Gastroesophageal sphincter (tissue), 4 donors: ENCODE measurements at regions not wholly inside any gene's neighbourhood (a gene's known extent, or its start where the extent isn't known, plus 50 kb on each side); places are given as distances from the start of the nearest gene placed in this dataset.

ENCODE experiments used
- ATAC-seq: fragments of 150-250 bp; one replicate; pipeline ENCODE4 v1.9.1; 2016; ENCODE audit warnings: mild to moderate bottlenecking, moderate library complexity
- H3K27ac ChIP-seq, 4 donors: fragments of 200-600 bp; sonication (generic) in 3 of 4; 1 replicate in 3 of 4; 2 replicates in 1 of 4; pipeline ENCODE4 v1.5.1; 2016 to 2019
- H3K27me3 ChIP-seq: fragments of 200-600 bp; sonication (generic); one replicate; pipeline ENCODE4 v1.5.1; 2019
- H3K36me3 ChIP-seq, 2 donors: fragments of 200-600 bp; sonication (generic); one replicate each; pipeline ENCODE4 v1.5.1; 2019; ENCODE audit warnings: control low read depth in 1 of 2
- H3K4me1 ChIP-seq, 3 donors: fragments of 200-600 bp; sonication (generic); 1 replicate in 2 of 3; 2 replicates in 1 of 3; pipeline ENCODE4 v1.5.1; 2016 to 2019; ENCODE audit warnings: control low read depth in 2 of 3
- H3K4me3 ChIP-seq, 2 donors: fragments of 200-600 bp; sonication (generic); one replicate each; pipeline ENCODE4 v1.5.1; 2019; ENCODE audit warnings: mild to moderate bottlenecking in 1 of 2, moderate library complexity in 1 of 2
- H3K9me3 ChIP-seq, 3 donors: fragments of 200-600 bp; sonication (generic); one replicate each; pipeline ENCODE4 v1.5.1; 2017 to 2019; ENCODE audit warnings: control low read depth in 2 of 3
- EP300 ChIP-seq: sonication (generic); formaldehyde crosslinking; IDR thresholded peaks from one replicate; pipeline ENCODE4 v1.6.1; 2017; ENCODE audit warnings: antibody characterized with exemption, mild to moderate bottlenecking
- POLR2A ChIP-seq, 2 donors: fragments of 450-650 bp; IDR thresholded peaks; one replicate each; pipeline ENCODE4 v1.6.1; 2017; ENCODE audit warnings: antibody characterized with exemption in 2 of 2, mild to moderate bottlenecking in 2 of 2, moderate library complexity in 1 of 2
- POLR2AphosphoS5 ChIP-seq: sonication (generic); formaldehyde crosslinking; IDR thresholded peaks from one replicate; pipeline ENCODE4 v1.6.1; 2017; ENCODE audit warnings: antibody characterized with exemption
- WGBS, 2 donors: methylation state at CpG; one replicate each; pipeline ENCODE4 v1.1.5; 2018; ENCODE audit warnings: low coverage in 1 of 2; 5-methylcytosine and 5-hydroxymethylcytosine counted together
- TF ChIP-seq, protein P1 (sequence below), 4 experiments: fragments of 200-600 bp in 2 of 4; fragments of 450-650 bp in 2 of 4; sonication (generic) in 1 of 4; IDR thresholded peaks; one replicate each; pipeline ENCODE4 v1.5.1; 2017 to 2019; ENCODE audit warnings: antibody characterized with exemption in 4 of 4, mild to moderate bottlenecking in 2 of 4, moderate library complexity in 2 of 4

DNA sequence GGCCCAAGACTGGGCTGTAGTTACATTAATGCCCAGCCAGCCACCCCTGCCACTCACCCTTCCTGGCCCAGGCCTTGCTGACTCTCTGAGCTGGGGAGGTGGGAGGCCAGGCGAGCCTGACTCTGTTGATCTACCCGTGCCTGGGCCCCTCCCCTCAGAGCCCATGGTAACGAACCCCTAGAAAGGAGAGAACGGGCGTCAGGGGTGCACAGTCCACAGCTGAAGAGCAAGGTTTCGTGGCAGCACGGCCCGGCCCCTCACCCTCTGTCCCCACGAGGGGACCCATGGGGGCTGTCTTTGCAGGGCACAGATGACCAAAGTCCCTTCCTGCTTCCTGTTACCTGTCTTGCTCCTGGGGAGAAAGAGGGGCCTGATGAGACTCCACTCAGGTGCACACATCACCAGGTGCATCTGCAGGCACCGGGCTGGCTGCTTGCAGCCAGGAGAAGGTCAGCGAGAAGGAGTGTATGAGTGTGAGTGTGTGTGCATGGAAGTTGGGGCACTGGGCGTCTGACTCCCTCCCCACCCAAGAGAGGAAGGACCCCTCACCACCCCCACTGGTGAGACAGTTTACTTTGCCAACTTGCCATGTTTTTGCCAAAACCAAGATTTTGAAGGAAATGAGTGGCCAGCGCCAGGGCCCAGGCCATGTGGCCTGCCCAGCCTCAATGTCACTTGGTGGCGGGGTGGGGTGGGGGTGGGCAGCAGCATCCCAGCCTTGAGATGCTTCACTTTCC is 359.1 kb downstream of the SEC14L1 start:
- TF ChIP-seq, protein P1, sequence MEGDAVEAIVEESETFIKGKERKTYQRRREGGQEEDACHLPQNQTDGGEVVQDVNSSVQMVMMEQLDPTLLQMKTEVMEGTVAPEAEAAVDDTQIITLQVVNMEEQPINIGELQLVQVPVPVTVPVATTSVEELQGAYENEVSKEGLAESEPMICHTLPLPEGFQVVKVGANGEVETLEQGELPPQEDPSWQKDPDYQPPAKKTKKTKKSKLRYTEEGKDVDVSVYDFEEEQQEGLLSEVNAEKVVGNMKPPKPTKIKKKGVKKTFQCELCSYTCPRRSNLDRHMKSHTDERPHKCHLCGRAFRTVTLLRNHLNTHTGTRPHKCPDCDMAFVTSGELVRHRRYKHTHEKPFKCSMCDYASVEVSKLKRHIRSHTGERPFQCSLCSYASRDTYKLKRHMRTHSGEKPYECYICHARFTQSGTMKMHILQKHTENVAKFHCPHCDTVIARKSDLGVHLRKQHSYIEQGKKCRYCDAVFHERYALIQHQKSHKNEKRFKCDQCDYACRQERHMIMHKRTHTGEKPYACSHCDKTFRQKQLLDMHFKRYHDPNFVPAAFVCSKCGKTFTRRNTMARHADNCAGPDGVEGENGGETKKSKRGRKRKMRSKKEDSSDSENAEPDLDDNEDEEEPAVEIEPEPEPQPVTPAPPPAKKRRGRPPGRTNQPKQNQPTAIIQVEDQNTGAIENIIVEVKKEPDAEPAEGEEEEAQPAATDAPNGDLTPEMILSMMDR (IDR thresholded peaks at IDR 0.05): no peak
- TF ChIP-seq POLR2AphosphoS5: no peak
- no peak for TF ChIP-seq EP300
- TF ChIP-seq POLR2A (IDR thresholded peaks at IDR 0.05): no peak

DNA sequence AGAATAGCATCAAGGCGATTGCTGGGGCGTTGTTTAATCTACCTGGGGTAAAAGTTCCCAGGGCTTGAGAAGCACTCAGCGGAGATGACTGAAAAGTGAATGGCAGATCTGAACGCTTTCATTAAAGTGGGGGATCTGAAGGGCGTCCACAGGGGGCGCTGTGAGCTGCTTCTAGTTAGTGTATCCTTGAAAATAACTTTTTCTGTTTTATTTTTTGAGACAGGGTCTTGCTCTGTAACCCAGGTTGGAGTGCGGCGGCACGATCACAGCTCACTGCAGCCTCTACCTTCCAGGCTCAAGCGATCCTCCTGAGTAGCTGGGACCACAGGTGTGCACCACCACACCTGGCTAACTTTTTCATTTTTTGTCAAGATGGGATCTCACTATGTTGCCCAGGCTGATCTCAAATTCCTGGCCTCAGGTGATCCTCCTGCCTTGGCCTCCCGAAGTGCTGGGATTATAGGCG is 360.4 kb downstream of the SEC14L1 start:
- no peak for TF ChIP-seq POLR2AphosphoS5
- TF ChIP-seq, protein P1 (IDR thresholded peaks at IDR 0.05): peak in 3 of 4 experiments; percentile 28 to 37 (median 36)
- no peaks in the 10 kb centered on the region for H3K4me1 ChIP-seq
- ATAC-seq: no peak
- no peaks in the 10 kb centered on the region for H3K9me3 ChIP-seq
- H3K27ac ChIP-seq: no peak overlapping the region
- peaks cover 0 to 56% of the 10 kb centered on the region in 2 donors for H3K36me3 ChIP-seq
- H3K27me3 ChIP-seq: no peaks in the 10 kb centered on the region
- no peak overlapping the region for H3K4me3 ChIP-seq
- 79 to 93% methylated on average over 6 to 10 of the region's 12 CpGs for WGBS, 2 donors

More for the DNA sequence above, 359.1 kb downstream of the SEC14L1 start:
- 100% methylated on average over 1 of the region's 14 CpGs; no CpG with 5 or more reads in 1 of the 2 donors for WGBS, 2 donors
- H3K9me3 ChIP-seq: no peaks in the 10 kb centered on the region
- H3K27ac ChIP-seq: no peak overlapping the region
- ATAC-seq: no peak
- peaks cover 0 to 65% of the 10 kb centered on the region in 2 donors for H3K36me3 ChIP-seq
- peaks cover 0 to 6% (median 3%) of the 10 kb centered on the region in 3 donors for H3K4me1 ChIP-seq
- H3K4me3 ChIP-seq: no peak overlapping the region
- no peaks in the 10 kb centered on the region for H3K27me3 ChIP-seq

DNA sequence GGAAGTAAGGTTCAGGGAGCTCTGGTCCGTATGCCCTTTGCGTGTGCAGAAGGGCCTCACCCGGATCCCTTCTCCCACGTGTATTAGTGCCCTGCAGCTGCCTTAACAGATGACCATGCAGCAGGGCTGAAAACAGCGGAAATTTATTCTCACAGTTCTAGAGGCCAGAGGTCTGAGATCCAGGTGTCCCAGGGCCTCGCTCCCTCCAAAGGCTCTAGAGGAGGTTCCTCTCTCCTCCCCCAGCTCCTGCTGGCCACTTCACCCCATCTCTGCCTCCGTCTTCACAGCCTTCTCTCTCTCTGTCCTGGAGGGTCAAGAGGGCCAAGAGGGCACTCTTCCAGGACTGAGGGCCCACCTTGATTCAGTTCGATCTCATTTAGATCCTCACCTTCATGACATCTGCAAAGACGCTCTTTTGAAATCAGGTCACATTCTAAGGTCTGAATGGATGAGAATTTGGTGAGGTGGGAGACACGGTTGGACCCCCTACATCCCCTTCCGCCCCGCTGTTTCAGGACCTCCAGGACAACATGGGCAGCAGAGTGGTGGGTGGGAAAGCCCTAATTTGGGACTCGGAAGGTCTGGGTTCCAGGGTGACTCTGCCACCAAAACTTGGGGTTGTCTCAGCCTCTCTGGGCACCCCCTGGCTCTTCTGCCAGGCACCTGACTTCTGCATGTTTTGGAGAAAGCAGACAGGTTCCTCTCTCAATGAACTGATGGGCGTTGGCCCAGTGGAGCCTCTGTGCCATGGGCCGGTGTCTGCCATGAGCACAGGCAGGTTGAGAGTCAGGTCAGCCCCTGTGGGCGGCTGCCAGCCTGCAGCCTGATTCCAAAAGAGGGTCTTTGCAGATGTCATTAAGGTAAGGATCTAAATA is 361.2 kb downstream of the SEC14L1 start:
- WGBS, 2 donors: 90% methylated on average over 12 of the region's 16 CpGs; no CpG with 5 or more reads in 1 of the 2 donors
- TF ChIP-seq POLR2A (IDR thresholded peaks at IDR 0.05) (no peak), POLR2AphosphoS5 (no peak), EP300 (no peak)
- TF ChIP-seq, protein P1 (IDR thresholded peaks at IDR 0.05): no peak
- no peaks in the 10 kb centered on the region for H3K9me3 ChIP-seq
- peaks cover 0 to 47% of the 10 kb centered on the region in 2 donors for H3K36me3 ChIP-seq
- H3K27me3 ChIP-seq: no peaks in the 10 kb centered on the region
- no peak overlapping the region for H3K4me3 ChIP-seq
- ATAC-seq: no peak
- H3K27ac ChIP-seq: no peak overlapping the region
- no peaks in the 10 kb centered on the region for H3K4me1 ChIP-seq

DNA sequence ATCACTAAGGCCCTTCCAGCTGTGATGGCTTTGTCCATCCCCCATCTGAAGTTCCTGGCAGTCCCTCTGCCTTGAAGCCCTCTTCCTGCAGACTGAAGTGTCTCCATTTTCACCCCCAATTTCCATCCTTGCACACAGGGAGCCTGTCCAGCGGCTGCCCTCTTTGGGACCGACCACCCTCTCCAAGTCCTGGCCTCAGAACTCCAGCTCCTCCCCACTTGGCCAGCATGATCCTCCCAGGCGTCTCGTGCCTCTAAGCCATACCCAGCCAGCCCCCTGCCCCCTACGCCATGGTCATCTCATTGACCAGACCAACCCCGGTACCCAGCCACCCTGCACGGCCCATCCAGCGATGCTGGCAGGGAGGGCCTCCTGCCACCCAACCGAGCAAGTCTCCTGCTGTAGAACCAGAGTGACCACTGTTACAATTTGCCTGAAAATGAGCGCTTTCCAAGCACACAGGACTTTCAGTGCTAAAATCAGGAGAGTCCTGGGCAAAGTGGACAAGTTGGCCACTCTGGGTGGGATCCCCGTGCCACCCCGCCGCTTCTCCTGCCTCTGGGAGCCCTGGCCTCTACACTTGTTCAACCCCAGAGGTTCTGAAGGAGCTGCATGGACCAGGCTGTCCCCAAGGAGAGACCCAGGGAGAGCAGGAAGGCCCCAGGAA is 362.0 kb downstream of the SEC14L1 start:
- ATAC-seq: no peak
- TF ChIP-seq POLR2A (IDR thresholded peaks at IDR 0.05) (no peak), POLR2AphosphoS5 (no peak), EP300 (no peak)
- TF ChIP-seq, protein P1 (IDR thresholded peaks at IDR 0.05): no peak
- 71 to 80% methylated on average over 1 to 3 of the region's 13 CpGs for WGBS, 2 donors

More for the DNA sequence above, 362.0 kb downstream of the SEC14L1 start:
- Histone ChIP-seq H3K4me1 (no peaks in the 10 kb centered on the region), H3K4me3 (no peak overlapping the region), H3K27me3 (no peaks in the 10 kb centered on the region), H3K27ac (no peak overlapping the region), H3K36me3 (peaks cover 0 to 40% of the 10 kb centered on the region in 2 donors), H3K9me3 (no peaks in the 10 kb centered on the region)
